ENCODE measurements at regions not wholly inside any gene's neighbourhood (a gene's known extent, or its start where the extent isn't known, plus 50 kb on each side); places are given as distances from the start of the nearest gene placed in this dataset.

- no peak for TF ChIP-seq POLR2A (IDR thresholded peaks at IDR 0.05; ENCODE audit: low read depth, low read length)
- no peak for FAIRE-seq
- no peak for DNase-seq (ENCODE audit: insufficient read length, low spot score)
Observed at GRCh38 chr3:83461411-83461810, 1497.4 kb upstream of the CADM2 start.

- FAIRE-seq (no peak), DNase-seq (ENCODE audit: insufficient read length, low spot score) (no peak)
- no peak for TF ChIP-seq POLR2A (IDR thresholded peaks at IDR 0.05; ENCODE audit: low read depth, low read length)
Observed at GRCh38 chr3:83477563-83477962, 1481.2 kb upstream of the CADM2 start.

- no peak for FAIRE-seq
- no peak for TF ChIP-seq POLR2A (IDR thresholded peaks at IDR 0.05; ENCODE audit: low read depth, low read length)
Observed at GRCh38 chr3:83482402-83483070, 1476.3 kb upstream of the CADM2 start.

GRCh38 chr3:83496462-83496861 is 1462.3 kb upstream of the CADM2 start:
- no peak for TF ChIP-seq POLR2A (IDR thresholded peaks at IDR 0.05; ENCODE audit: low read depth, low read length)
- FAIRE-seq (no peak), DNase-seq (ENCODE audit: insufficient read length, low spot score) (no peak)

More at GRCh38 chr3:83482402-83483070, 1476.3 kb upstream of the CADM2 start:
- DNase-seq (ENCODE audit: insufficient read length, low spot score): no peak

GRCh38 chr3:83498361-83499016 is 1460.3 kb upstream of the CADM2 start:
- DNase-seq (ENCODE audit: insufficient read length, low spot score) (no peak), FAIRE-seq (no peak)
- no peak for TF ChIP-seq POLR2A (IDR thresholded peaks at IDR 0.05; ENCODE audit: low read depth, low read length)

GRCh38 chr3:83500422-83500821 is 1458.4 kb upstream of the CADM2 start:
- TF ChIP-seq POLR2A (IDR thresholded peaks at IDR 0.05; ENCODE audit: low read depth, low read length): no peak
- DNase-seq (ENCODE audit: insufficient read length, low spot score): no peak
- no peak for FAIRE-seq

GRCh38 chr3:83500931-83501330 is 1457.9 kb upstream of the CADM2 start:
- DNase-seq (ENCODE audit: insufficient read length, low spot score) (no peak), FAIRE-seq (peak; percentile 27)

GRCh38 chr3:83513051-83513450 is 1445.7 kb upstream of the CADM2 start:
- TF ChIP-seq POLR2A (IDR thresholded peaks at IDR 0.05; ENCODE audit: low read depth, low read length): no peak
- DNase-seq (ENCODE audit: insufficient read length, low spot score) (no peak), FAIRE-seq (no peak)

More at GRCh38 chr3:83500931-83501330, 1457.9 kb upstream of the CADM2 start:
- TF ChIP-seq POLR2A (IDR thresholded peaks at IDR 0.05; ENCODE audit: low read depth, low read length): no peak

GRCh38 chr3:83513677-83514076 is 1445.1 kb upstream of the CADM2 start:
- TF ChIP-seq POLR2A (IDR thresholded peaks at IDR 0.05; ENCODE audit: low read depth, low read length): no peak
- DNase-seq (ENCODE audit: insufficient read length, low spot score) (no peak), FAIRE-seq (no peak)

- DNase-seq (ENCODE audit: insufficient read length, low spot score) (no peak), FAIRE-seq (peak; percentile 71)
- TF ChIP-seq POLR2A (IDR thresholded peaks at IDR 0.05; ENCODE audit: low read depth, low read length): no peak
Observed at GRCh38 chr3:83514130-83514914, 1444.5 kb upstream of the CADM2 start.

GRCh38 chr3:83515123-83515522 is 1443.7 kb upstream of the CADM2 start:
- FAIRE-seq (no peak), DNase-seq (ENCODE audit: insufficient read length, low spot score) (no peak)
- no peak for TF ChIP-seq POLR2A (IDR thresholded peaks at IDR 0.05; ENCODE audit: low read depth, low read length)

- FAIRE-seq (peak; percentile 98), DNase-seq (ENCODE audit: insufficient read length, low spot score) (peak; percentile 7)
- TF ChIP-seq POLR2A (IDR thresholded peaks at IDR 0.05; ENCODE audit: low read depth, low read length): no peak
Observed at GRCh38 chr3:83523470-83524073, 1435.2 kb upstream of the CADM2 start.

- FAIRE-seq (no peak), DNase-seq (ENCODE audit: insufficient read length, low spot score) (no peak)
- no peak for TF ChIP-seq POLR2A (IDR thresholded peaks at IDR 0.05; ENCODE audit: low read depth, low read length)
Observed at GRCh38 chr3:83524901-83525300, 1433.9 kb upstream of the CADM2 start.

- FAIRE-seq (no peak), DNase-seq (ENCODE audit: insufficient read length, low spot score) (no peak)
- TF ChIP-seq POLR2A (IDR thresholded peaks at IDR 0.05; ENCODE audit: low read depth, low read length): no peak
Observed at GRCh38 chr3:83559082-83559481, 1399.7 kb upstream of the CADM2 start.
